GM18502 (cell line): ENCODE measurements at regions not wholly inside any gene's neighbourhood (a gene's known extent, or its start where the extent isn't known, plus 50 kb on each side); places are given as distances from the start of the nearest gene placed in this dataset.
"Not testable (repeated sequence)": the region's sequence is repeated elsewhere in the genome, so short reads cannot be mapped to it uniquely, and the experiment has no call there.

ENCODE experiments used
- ATAC-seq: cut with Tn5 transposase; IDR thresholded peaks from one replicate; pipeline ENCODE4 v1.9.1; 2021; ENCODE audit warnings: mild to moderate bottlenecking; ENCODE audit not compliant: unreplicated experiment, poor library complexity

DNA sequence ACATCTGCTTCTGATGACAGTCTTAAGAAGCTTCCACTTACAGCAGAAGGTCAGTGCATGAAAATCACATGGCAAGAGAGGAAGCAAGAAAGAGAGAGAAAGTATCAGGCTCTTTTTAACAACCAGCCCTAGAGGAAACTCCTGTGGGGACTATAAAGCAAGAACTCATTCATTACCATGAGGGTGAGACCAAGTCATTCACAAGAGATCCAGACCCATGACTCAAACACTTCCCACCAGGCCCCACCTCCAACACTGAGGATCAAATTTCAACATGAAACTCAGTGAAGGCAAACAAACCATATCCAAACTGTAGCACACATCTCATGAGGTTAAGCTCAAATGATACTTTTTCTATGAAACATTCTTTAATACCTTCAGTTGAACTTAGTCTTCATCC, 643.2 kb upstream of the SYNCRIP start:
- no peak for ATAC-seq

DNA sequence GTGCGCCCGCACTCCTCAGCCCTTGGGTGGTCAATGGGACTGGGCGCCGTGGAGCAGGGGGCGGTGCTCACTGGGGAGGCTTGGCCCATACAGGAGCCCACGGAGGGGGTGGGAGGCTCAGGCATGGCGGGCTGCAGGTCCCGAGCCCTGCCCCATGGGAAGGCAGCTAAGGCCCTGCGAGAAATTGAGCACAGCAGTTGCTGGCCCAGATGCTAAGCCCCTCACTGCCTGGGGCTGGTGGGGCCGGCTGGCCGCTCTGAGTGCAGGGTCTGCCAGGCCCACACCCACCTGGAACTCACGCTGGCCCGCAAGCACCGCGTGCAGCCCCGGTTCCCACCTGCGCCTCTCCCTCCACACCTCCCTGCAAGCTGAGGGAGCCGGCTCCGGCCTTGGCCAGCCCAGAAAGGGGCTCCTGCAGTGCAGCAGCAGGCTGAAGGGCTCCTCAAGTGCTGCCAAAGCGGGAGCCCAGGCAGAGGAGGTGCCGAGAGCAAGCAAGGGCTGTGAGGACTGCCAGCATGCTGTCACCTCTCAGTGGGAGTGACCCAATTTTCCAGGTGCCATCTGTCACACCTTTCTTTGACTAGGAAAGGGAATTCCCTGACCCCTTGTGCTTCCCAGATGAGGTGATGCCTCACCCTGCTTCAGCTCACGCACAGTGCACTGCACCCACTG, 642.3 kb upstream of the SYNCRIP start:
- not testable (repeated sequence) for ATAC-seq

DNA sequence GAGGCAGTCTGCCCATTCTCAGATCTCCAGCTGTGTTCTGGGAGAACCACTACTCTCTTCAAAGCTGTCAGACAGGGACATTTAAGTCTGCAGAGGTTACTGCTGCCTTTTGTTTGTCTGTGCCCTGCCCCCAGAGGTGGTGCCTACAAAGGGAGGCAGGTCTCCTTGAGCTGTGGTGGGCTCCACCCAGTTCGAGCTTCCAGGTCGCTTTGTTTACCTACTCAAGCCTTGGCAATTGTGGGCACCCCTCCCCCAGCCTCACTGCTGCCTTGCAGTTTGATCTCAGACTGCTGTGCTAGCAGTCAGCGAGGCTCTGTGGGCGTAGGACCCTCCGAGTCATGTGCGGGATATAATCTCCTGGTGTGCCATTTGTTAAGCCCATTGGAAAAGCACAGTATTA, 640.9 kb upstream of the SYNCRIP start:
- not testable (repeated sequence) for ATAC-seq

DNA sequence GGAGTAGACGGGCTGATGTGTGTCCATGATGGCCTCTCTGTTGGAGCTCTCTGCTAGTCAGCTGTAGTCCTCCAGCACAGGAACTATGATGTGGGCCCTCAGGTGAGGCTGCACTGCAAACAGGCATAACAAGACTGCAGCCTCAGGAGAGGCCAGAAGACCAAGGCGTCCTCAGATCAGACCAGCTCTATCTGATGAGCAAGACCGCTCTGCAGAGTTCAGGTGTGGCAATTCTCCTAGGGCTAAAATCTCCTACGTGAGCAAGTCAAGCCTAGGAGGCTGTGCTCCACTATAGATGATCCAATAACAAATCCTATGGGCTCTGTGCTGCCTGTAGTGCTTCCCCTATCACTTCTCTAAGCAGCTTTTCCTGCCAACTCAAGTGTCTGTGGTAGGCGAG, 633.4 kb upstream of the SYNCRIP start:
- no peak for ATAC-seq

DNA sequence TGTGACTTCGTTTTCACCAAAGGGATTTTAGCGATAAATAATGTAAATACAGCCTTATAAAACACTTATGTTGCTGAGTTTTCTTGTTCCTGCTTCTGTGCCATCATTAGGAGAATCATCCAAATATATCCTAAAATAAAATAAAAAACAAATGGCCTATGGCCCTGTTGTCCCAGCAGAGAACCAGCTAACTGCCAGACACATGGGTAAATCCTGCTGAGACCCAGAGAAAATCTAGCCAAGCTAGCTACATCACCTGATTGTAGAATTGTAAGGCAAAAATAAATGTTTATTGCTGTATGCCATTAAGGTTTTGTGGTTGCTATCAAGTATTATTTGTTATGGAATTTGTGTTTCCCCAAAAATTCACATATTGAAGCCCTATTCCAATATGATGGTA, 631.2 kb upstream of the SYNCRIP start:
- ATAC-seq: no peak

DNA sequence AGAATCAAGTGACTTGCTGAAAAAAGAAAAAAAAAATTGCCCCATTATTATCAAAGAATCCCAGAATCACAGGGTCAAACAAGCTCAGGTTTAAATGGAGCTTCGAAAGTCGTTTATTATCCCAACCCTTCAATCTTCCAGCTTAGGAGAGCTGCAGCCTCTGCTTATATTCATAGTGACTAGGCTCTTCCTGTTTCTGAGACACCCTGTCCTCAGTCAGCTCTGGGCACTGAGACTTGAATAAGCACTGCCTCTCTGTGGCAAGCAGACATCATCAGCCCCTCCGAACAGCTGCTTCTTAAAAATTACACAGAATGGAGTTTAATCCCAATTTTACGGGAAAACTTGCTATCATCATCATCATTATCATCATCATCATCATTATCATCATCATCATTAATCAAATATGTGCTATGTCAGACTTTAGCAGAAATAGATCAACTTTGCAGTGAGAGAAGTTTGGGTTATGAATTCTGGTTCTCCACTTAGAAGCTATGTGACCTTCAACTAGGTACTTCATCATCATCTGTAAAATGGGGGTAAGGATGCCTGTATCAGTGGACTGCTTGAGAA, 614.0 kb upstream of the SYNCRIP start:
- ATAC-seq: no peak

DNA sequence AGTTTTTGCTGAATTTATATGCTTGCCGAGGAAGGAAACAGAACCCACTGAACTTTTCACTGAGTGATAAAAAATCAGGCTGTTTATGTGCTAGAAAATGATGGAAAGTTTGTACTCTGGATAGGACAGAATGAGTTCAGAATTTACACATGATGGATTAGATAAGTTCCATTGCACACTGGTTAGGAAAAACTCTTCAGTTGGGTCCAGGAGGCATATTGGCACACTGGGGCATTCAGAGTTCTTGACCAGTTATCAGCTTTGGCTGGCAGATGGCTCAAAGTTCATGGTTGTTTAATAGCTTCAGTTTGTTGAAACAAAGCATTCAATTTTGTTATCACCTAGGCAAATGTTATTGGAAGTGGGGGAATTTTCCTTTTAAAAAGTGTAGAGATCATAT, 613.3 kb upstream of the SYNCRIP start:
- no peak for ATAC-seq

DNA sequence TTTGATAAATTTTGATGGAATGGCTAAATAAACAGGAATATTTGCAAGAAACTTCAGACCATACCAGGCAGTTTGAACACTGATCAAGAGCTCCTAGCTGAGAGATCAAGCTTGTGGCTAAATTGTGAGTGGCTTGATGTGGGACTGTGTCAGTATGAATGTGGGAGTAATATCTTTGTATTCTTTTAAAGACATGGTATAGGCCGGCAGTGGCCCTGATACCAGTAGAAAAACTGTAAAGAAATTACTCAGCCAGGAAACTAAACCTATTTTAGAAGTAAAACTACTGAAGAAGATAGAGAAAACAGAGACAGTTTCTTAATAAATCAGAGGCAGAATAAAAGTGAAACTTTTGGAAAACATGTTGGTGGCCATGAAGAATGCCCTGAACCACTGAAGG, 608.4 kb upstream of the SYNCRIP start:
- no peak for ATAC-seq

DNA sequence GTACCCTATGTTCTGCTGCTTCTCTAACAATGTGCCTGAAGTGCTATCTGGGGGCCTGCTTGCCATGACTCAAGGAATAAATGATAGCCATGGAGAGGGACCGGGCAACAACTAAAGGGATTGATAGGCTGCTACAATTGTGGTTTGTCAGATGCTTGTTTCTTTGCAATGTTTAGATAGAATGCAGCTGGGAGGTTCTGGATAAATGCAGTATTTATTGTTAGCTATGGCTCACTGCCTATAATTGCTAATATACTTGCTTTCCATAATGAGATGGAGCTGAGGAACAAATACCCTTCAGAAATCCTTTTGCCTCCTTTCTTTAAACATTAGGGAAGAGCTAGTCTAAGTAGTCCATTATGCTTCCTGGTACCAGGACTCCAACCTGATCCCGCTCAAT, 575.2 kb upstream of the SYNCRIP start:
- ATAC-seq: no peak

DNA sequence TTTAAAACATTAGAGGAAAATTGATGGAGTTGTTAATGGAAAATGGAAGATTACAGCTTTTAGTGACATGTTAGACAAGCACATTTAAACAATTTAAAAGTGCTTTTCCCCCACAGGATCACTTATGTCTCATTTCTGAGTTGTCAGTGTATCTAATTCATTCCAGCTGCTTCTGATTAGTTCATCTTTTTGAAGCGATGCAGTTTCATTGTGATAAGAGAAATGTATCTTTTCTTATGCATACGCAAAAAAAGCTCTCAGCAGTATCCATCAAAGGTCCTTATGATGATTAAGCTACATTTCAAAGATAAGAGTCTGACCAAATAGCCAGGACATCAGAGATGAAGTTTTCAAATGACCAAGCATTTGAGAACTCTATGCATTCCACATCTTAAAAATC, 572.6 kb upstream of the SYNCRIP start:
- ATAC-seq: no peak

DNA sequence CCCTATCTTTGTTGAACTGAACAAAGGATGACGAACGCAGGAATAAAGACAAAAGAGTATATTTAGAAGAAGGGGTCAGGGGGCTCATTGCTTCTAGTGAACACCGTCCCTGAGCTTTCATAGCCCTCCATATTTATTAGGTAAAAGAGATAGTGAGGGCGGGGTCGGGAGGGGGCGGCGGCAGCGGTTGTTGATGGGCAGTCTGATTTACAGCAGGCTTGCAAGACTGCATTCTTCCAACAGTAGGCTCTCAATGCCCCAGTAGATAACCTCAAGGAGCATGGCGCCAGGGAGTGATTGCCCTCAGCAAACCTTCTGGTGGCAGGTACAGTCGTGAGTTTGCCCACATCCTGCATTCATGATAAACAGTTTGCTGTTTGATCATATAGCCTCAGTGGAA, 563.3 kb upstream of the SYNCRIP start:
- no peak for ATAC-seq

DNA sequence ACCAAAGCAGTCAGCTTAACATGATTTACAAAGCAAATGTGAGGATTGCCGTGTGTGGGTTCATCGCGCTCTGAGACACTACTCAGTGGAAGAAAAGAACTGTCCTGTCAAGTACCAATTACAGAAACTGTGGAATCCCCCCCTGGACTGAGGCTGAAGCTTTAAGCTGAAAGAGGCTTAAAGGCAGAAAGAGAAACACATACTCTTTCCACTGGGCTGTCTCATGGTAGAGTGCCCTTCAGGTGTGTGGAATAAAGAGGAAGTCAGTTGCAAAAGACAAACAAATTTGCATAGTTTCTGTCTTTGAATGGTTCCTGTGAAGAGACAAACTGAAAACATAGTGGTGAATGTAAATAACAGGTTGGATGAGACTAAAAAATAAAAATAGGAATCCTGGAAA, 560.4 kb upstream of the SYNCRIP start:
- ATAC-seq: no peak

DNA sequence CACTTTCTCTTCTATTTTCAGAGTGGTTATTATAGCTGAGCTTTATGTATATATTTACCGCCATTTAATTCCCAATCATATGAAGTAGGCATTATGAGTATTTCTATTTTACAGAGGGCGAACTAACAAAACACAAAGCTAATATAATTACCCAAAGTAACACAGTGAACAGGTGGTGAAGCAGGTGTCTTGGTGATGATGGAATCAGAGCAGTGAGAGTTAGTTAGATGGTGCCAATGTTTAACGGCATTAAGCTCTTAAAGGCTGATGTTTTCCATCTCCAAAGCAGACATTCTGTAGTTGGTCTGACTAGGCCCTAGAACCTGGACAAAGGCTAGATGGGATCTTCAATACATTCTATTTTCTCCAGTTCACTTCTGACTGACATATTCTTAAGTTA, 551.1 kb upstream of the SYNCRIP start:
- ATAC-seq: no peak

DNA sequence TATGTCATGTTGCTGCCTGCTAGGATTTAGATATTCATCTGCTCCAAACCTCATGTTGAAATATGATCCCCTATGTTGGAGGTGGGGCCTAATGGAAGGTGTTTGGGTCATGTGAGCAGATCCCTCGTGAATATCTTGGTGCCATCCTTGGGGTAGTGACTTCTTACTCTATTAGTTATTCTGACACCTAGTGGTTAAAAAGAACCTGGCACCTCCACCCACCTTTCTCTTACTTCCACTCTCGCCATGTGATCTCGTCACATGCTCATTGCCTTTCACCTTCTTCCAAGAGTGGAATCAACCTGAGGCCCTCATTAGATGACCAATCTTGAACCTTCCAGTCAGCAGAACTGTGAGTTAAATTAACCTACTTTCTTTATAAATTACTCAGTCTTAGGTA, 549.4 kb upstream of the SYNCRIP start:
- peak; percentile 96 for ATAC-seq

DNA sequence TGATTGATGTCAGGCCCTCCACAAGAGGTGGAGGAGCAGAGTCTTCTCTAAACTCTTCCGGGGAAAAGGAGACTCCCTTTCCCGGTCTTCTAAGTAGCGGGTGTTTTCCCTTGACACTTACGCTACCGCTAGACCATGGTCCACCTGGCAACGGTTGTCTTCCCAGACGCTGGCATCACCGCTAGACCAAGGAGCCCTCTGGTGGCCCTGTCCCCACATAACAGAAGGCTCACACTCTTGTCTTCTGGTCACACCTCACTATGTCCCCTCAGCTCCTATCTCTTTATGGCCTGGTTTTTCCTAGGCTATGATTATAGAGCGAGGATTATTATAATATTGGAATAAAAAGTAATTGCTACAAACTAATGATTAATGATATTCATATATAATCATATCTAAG, 532.5 kb upstream of the SYNCRIP start:
- not testable (repeated sequence) for ATAC-seq

DNA sequence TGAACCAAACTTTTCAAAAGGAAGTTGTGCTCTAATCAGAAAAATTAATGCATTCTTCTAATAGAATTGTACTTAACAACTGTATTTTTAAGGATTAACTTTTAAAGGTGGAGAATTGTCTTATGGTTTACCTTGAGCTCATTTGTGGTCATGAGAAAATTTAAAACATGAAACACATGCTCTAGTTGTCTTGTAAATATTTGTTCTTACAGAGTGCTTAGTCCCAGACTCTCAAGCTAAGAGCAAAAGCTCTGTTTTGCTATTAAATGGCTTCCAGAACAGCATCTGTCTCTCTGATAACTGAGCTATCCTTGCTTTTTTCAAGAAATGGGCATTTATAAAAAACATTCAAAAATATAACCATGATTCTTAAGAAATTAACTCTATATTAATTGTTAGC, 512.2 kb upstream of the SYNCRIP start:
- ATAC-seq: no peak

DNA sequence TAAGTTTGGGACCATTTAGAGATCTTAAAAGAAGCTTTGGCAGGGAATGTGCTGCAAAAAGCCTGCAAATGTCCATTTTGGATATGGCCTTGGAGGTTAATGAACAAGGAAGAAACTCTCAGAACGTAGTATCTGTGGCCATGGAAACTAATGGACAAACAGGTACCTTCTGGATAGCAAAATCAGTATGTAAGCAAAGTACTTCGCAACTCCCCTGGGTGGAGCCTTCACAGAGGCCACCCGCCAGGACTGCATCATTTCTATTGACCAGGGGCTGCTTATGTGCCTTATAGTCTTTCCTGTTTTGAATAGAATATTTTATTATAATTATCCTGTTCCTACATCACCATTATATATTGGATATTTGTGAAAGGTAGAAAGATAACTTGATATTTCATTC, 510.8 kb upstream of the SYNCRIP start:
- ATAC-seq: no peak

DNA sequence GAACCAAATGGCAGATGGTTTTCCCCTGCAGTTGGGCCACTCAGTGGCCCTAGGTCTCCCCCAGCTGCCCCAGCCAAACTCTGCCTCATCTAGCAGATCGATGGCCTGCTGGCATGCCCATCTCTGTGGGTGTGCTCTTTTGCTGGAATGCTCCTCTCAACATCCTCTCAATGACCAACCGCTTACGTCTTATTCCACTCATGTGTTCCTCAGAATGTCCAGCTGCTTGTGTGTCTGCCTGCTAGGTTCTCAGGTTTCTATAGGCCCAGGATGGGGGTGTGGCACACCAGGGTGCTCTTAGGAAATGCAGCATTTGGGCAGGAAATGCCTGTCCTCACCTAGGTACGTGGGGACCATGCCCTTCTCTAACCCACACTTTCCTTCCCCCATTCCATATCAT, 509.9 kb upstream of the SYNCRIP start:
- no peak for ATAC-seq

DNA sequence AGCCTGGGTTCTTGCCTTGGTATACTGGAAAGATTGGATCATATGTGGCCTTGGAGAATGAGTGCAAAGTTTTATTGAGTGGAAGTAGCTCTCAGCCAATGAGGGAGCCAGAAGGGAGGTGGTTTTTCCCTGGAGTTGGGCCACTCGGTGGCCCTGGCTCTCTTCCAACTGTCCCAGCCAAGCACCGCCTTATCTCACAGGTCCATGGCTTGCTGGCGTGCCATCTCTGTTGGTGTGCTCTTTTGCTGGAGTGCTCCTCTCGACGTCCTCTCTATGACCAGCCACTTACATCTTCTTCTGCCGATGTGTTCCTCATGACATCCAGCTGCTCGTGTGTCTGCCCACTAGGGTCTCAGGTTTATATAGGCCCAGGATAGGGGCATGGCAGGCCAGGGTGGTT, 505.9 kb upstream of the SYNCRIP start:
- no peak for ATAC-seq

DNA sequence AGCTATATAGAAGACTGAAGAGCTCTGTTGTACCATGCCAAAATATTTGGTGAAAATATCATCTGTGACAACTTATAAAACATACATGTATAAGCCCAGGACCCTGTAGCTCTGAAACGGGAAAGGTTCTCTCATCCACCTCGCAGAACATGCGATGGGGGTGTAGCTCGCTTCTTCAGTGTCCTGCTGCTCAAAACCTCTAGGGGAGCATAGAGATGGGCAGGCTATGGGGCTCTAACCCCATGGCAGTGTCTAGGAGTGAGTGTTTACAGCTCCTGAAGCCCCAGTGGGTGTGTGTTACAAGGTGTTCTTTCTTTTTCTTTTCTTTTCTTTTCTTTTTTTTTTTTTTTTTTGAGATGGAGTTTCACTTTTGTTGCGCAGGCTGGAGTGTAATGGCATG, 505.2 kb upstream of the SYNCRIP start:
- no peak for ATAC-seq

DNA sequence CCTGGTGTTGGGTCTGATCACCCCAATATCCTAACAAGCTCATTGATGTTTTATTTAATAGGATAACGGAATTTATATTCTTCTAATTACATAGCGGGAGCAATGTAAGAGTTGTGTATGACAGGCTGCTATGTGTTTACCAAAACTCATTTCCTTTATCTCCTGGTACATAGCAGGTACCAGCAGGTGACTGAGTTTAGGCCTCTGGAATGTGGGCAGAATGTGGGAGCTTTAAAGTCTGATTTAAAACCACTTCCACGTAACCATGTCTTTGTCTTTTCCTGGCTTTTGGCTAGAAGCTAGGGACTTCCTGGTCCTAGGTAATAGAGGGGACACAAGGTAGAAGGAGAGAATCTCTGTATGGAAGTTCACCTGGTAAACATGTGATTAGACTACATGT, 504.6 kb upstream of the SYNCRIP start:
- ATAC-seq: no peak

DNA sequence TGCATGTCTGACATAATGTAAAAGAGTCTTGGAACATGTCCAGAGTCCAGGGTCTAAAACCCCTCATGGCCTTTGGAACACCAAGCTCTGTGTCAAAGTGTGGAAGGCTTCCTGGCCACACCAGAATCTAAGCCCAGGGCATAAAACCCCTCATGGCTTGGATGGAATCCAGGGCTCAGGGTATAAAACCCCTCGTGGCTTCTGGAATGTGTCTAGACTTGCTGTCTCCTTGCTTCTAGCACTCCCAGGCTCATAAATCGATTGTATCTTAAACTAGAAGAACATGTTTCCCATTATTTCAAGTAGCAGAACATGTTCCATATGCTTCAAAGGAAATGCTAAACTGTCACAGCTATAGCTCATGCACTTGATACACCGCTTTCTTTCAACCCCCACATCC, 504.1 kb upstream of the SYNCRIP start:
- ATAC-seq: not testable (repeated sequence)

DNA sequence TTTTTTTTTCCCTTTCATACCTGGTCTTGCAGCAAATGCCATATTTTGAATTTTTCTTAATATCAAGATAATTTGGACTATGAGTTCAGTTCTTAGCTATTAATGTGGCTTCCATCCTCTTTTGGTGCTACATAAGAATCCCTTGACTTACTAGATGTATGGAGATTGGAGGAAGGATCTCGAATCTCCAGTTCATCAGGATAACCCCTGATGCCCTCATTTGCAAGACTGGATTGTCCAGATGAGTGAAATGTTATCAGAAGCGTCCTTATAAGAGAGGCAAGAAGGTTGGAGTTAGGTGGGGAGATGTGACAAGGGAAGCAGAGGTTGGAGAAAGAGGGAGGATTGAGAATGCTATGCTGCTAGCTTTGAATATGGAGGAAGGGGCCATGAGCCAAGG, 499.6 kb upstream of the SYNCRIP start:
- ATAC-seq: no peak
